SK-N-SH (cell line): ENCODE measurements at regions not wholly inside any gene's neighbourhood (a gene's known extent, or its start where the extent isn't known, plus 50 kb on each side); places are given as distances from the start of the nearest gene placed in this dataset.

Source experiments
- CTCF ChIA-PET: fragments of 300-600, 350-600 bp; formaldehyde crosslinking; extraction: SDS; loops from one replicate; lab custom pipeline; 2021; lab: Yijun Ruan, JAX
- POLR2A ChIA-PET: fragments of 350-600 bp; sonication (Branson Sonifier 250); formaldehyde crosslinking; extraction: SDS; loops from one replicate; lab custom pipeline; 2020; ENCODE audit warnings: antibody characterized with exemption, inconsistent platforms; lab: Yijun Ruan, JAX
- DNase-seq: peaks from one replicate; pipeline ENCODE4 v3.0.0; 2012
- H2AFZ ChIP-seq: fragments of 200-600 bp; sonication (generic); 2 replicates; pipeline ENCODE4 v1.8.1; 2016; ENCODE audit warnings: antibody characterized with exemption, mild to moderate bottlenecking, low read depth
- H3F3A ChIP-seq: fragments of 200-600 bp; sonication (generic); replicated peaks from 2 replicates; pipeline ENCODE3; 2016; ENCODE audit warnings: antibody characterized with exemption, mild to moderate bottlenecking; ENCODE audit not compliant: insufficient read depth
- H3K27ac ChIP-seq, 2 experiments: fragments of 200-500 bp in 1 of 2; fragments of 200-600 bp in 1 of 2; sonication (Bioruptor generic) in 1 of 2; sonication (generic), shearing (Covaris generic) in 1 of 2; 2 replicates each; pipeline versions ENCODE4 v1.5.1 to v1.6.1; 2014 to 2016; ENCODE audit warnings: low read depth in 2 of 2, inconsistent platforms in 1 of 2, low read length in 1 of 2, mild to moderate bottlenecking in 1 of 2, mixed read lengths in 1 of 2
- H3K27me3 ChIP-seq: fragments of 200-600 bp; sonication (generic), shearing (Covaris generic); 2 replicates; pipeline ENCODE4 v1.6.1; 2016; ENCODE audit warnings: mixed run types; ENCODE audit not compliant: insufficient read depth
- H3K36me3 ChIP-seq, 2 experiments: fragments of 200-500 bp in 1 of 2; fragments of 200-600 bp in 1 of 2; sonication (Bioruptor generic) in 1 of 2; sonication (generic) in 1 of 2; replicated peaks in 1 of 2; 2 replicates each; pipeline versions ENCODE3 to v1.5.1; 2014 to 2016; ENCODE audit warnings: low read length in 1 of 2, mild to moderate bottlenecking in 1 of 2; ENCODE audit not compliant: insufficient read depth in 2 of 2, control insufficient read depth in 1 of 2
- H3K4me1 ChIP-seq, 2 experiments: fragments of 200-500 bp in 1 of 2; fragments of 200-600 bp in 1 of 2; sonication (Bioruptor generic) in 1 of 2; sonication (generic), shearing (Covaris generic) in 1 of 2; 2 replicates each; pipeline versions ENCODE4 v1.5.1 to v1.6.1; 2014 to 2016; ENCODE audit warnings: low read depth in 1 of 2, low read length in 1 of 2, mixed run types in 1 of 2; ENCODE audit not compliant: insufficient read depth in 2 of 2, control insufficient read depth in 1 of 2
- H3K4me2 ChIP-seq: fragments of 200-600 bp; sonication (generic), shearing (Covaris generic); 2 replicates; pipeline ENCODE4 v1.6.1; 2017; ENCODE audit warnings: mixed run types
- H3K4me3 ChIP-seq, 2 experiments: fragments of 200-500 bp in 1 of 2; fragments of 200-600 bp in 1 of 2; sonication (Bioruptor generic) in 1 of 2; sonication (generic), shearing (Covaris generic) in 1 of 2; 2 replicates each; pipeline versions ENCODE4 v1.5.1 to v1.8.1; 2014 to 2016; ENCODE audit warnings: low read depth in 2 of 2, inconsistent platforms in 1 of 2, low read length in 1 of 2, mild to moderate bottlenecking in 1 of 2, mixed read lengths in 1 of 2, moderate library complexity in 1 of 2
- H3K79me2 ChIP-seq: fragments of 200-600 bp; sonication (generic); 2 replicates; pipeline ENCODE4 v1.8.1; 2017; ENCODE audit warnings: mild to moderate bottlenecking; ENCODE audit not compliant: insufficient read depth
- H3K9ac ChIP-seq: fragments of 200-600 bp; sonication (generic); 2 replicates; pipeline ENCODE4 v1.6.1; 2017; ENCODE audit warnings: mixed run types
- H3K9me2 ChIP-seq: fragments of 200-600 bp; sonication (generic); 2 replicates; pipeline ENCODE4 v1.6.1; 2017; ENCODE audit warnings: mixed run types
- H3K9me3 ChIP-seq: fragments of 200-600 bp; sonication (generic); 2 replicates; pipeline ENCODE4 v1.6.1; 2017; ENCODE audit warnings: mixed run types, mild to moderate bottlenecking, moderate library complexity
- H4K20me1 ChIP-seq: fragments of 200-600 bp; sonication (generic); 2 replicates; pipeline ENCODE4 v1.6.1; 2017; ENCODE audit warnings: mild to moderate bottlenecking, mixed run types; ENCODE audit not compliant: insufficient read depth
- EZH2phosphoT487 ChIP-seq: fragments of 200-600 bp; sonication (generic); IDR thresholded peaks from 2 replicates; pipeline ENCODE4 v1.6.1; 2017; ENCODE audit warnings: low read depth, mixed run types, mild to moderate bottlenecking, antibody characterized with exemption, moderate library complexity, borderline replicate concordance
- FOSL2 ChIP-seq: IDR thresholded peaks from 2 replicates; pipeline ENCODE4 v1.4.0; 2012; ENCODE audit warnings: low read depth, mild to moderate bottlenecking, moderate library complexity, borderline replicate concordance
- FOXJ3 ChIP-seq: sonication (generic); formaldehyde crosslinking; IDR thresholded peaks from 2 replicates; pipeline ENCODE4 v1.5.1; 2020; ENCODE audit warnings: mild to moderate bottlenecking, missing genetic modification reagents
- GABPA ChIP-seq: IDR thresholded peaks from 2 replicates; pipeline ENCODE4 v1.4.0; 2012; ENCODE audit warnings: low read depth, mild to moderate bottlenecking
- GATA2 ChIP-seq: sonication (generic); formaldehyde crosslinking; IDR thresholded peaks from 2 replicates; pipeline ENCODE4 v1.5.0; 2020; ENCODE audit warnings: mild to moderate bottlenecking, missing genetic modification reagents
- MAX ChIP-seq: IDR thresholded peaks from 2 replicates; pipeline ENCODE4 v1.4.0; 2012; ENCODE audit warnings: low read depth
- MEF2A ChIP-seq: IDR thresholded peaks from 2 replicates; pipeline ENCODE4 v1.4.0; 2012; ENCODE audit warnings: low read depth, borderline replicate concordance
- PBX3 ChIP-seq: IDR thresholded peaks from 2 replicates; pipeline ENCODE4; 2012
- REST ChIP-seq: IDR thresholded peaks from 2 replicates; pipeline ENCODE4 v1.6.1; 2012; ENCODE audit warnings: mild to moderate bottlenecking, low read depth, low read length, moderate library complexity
- SIN3A ChIP-seq: IDR thresholded peaks from 2 replicates; pipeline ENCODE4 v1.6.1; 2012; ENCODE audit warnings: low read depth, mild to moderate bottlenecking, low read length, moderate library complexity, borderline replicate concordance
- TAF1 ChIP-seq: IDR thresholded peaks from 2 replicates; pipeline ENCODE4 v1.6.1; 2012; ENCODE audit warnings: low read depth, mild to moderate bottlenecking, low read length, moderate library complexity, borderline replicate concordance
- TCF12 ChIP-seq: IDR thresholded peaks from 2 replicates; pipeline ENCODE4 v1.4.0; 2012
- USF2 ChIP-seq: fragments of 150-350 bp; IDR thresholded peaks from 2 replicates; pipeline ENCODE4 v1.6.1; 2017; ENCODE audit warnings: antibody characterized with exemption, low read length, low read depth, borderline replicate concordance
- YY1 ChIP-seq: IDR thresholded peaks from 2 replicates; pipeline ENCODE4 v1.4.0; 2012; ENCODE audit warnings: low read depth, mild to moderate bottlenecking
- WGBS: methylation state at CpG from one replicate; pipeline ENCODE4 v1.1.6; 2017; ENCODE audit warnings: low lambda C conversion rate; 5-methylcytosine and 5-hydroxymethylcytosine counted together

GRCh38 chr18:35864916-35865315 is 107.6 kb upstream of the RMP24 start:
- TF ChIP-seq YY1: no peak
- no peak for TF ChIP-seq USF2
- no peak for TF ChIP-seq MAX
- no peak for TF ChIP-seq GABPA
- no peak for TF ChIP-seq SIN3A
- no peak for TF ChIP-seq TAF1
- no peak for TF ChIP-seq PBX3
- no peak for TF ChIP-seq TCF12
- TF ChIP-seq EZH2phosphoT487: no peak
- no peak for TF ChIP-seq REST
- TF ChIP-seq FOSL2: no peak
- TF ChIP-seq, all 33 proteins: peak for 0
- no peak overlapping the region for H2AFZ ChIP-seq
- no peak overlapping the region for H3K9ac ChIP-seq
- no peaks in the 10 kb centered on the region for H3K36me3 ChIP-seq
- no peaks in the 10 kb centered on the region for H3F3A ChIP-seq
- ChIA-PET CTCF (no interaction called here), POLR2A (no interaction called here)
- H3K4me2 ChIP-seq: no peak overlapping the region
- H3K4me1 ChIP-seq: peaks cover 0 to 2% of the 10 kb centered on the region in 2 experiments; a peak in 1 of 4 replicates
- no peaks in the 10 kb centered on the region for H3K27me3 ChIP-seq
- no peak for DNase-seq
- 53% methylated on average over 1 of the region's 1 CpG for WGBS
- no peaks in the 10 kb centered on the region for H3K79me2 ChIP-seq
- H3K27ac ChIP-seq: no peak overlapping the region
- no peaks in the 10 kb centered on the region for H3K9me2 ChIP-seq
- H4K20me1 ChIP-seq: no peaks in the 10 kb centered on the region
- H3K9me3 ChIP-seq: no peaks in the 10 kb centered on the region
- no peak overlapping the region for H3K4me3 ChIP-seq

GRCh38 chr18:35868915-35869314 is 103.6 kb upstream of the RMP24 start:
- H3K4me3 ChIP-seq: no peak overlapping the region
- CTCF ChIA-PET: interaction anchor here (1.3 kb wide), 1 partner anchor 25 kb away, joined by 3 read pairs; no protein-coding TSS in a partner anchor
- POLR2A ChIA-PET: no interaction called here
- no peaks in the 10 kb centered on the region for H3K9me3 ChIP-seq
- H3K4me2 ChIP-seq: no peak overlapping the region
- H3K36me3 ChIP-seq: no peaks in the 10 kb centered on the region
- H3K27me3 ChIP-seq: no peaks in the 10 kb centered on the region
- H3K79me2 ChIP-seq: no peaks in the 10 kb centered on the region
- no peak overlapping the region for H2AFZ ChIP-seq
- no peaks in the 10 kb centered on the region for H3F3A ChIP-seq
- no peak overlapping the region for H3K27ac ChIP-seq
- no peaks in the 10 kb centered on the region for H3K9me2 ChIP-seq
- H3K4me1 ChIP-seq: no peaks in the 10 kb centered on the region; a peak in 1 of 4 replicates
- no peak for DNase-seq
- no peak overlapping the region for H3K9ac ChIP-seq
- TF ChIP-seq FOXJ3 (CRISPR knock-in tag) (no peak), GATA2 (CRISPR knock-in tag) (no peak), MAX (no peak), MEF2A (no peak)
- no peaks in the 10 kb centered on the region for H4K20me1 ChIP-seq
